Vagina (tissue), 2 donors: ENCODE measurements at regions not wholly inside any gene's neighbourhood (a gene's known extent, or its start where the extent isn't known, plus 50 kb on each side); places are given as distances from the start of the nearest gene placed in this dataset.
"Not testable (repeated sequence)": the region's sequence is repeated elsewhere in the genome, so short reads cannot be mapped to it uniquely, and the experiment has no call there.

Source experiments
- DNase-seq, 2 donors: peaks; one replicate each; pipeline ENCODE4 v3.0.0-alpha.2; 2017; ENCODE audit errors: extremely low spot score in 2 of 2
- H3K27ac ChIP-seq: fragments of 200-600 bp; sonication (generic); one replicate; pipeline ENCODE4 v1.5.1; 2019
- H3K27me3 ChIP-seq: fragments of 200-600 bp; sonication (generic); one replicate; pipeline ENCODE4 v1.5.1; 2019
- H3K36me3 ChIP-seq, 2 donors: fragments of 200-600 bp; sonication (generic); one replicate each; pipeline ENCODE4 v1.5.1; 2017 to 2019
- H3K4me1 ChIP-seq: fragments of 200-600 bp; sonication (generic); one replicate; pipeline ENCODE4 v1.5.1; 2019
- H3K4me3 ChIP-seq, 2 donors: fragments of 200-600 bp; sonication (generic); 1 replicate in 1 of 2; 2 replicates in 1 of 2; pipeline ENCODE4 v1.5.1; 2016 to 2019
- H3K9me3 ChIP-seq: fragments of 200-600 bp; sonication (generic); one replicate; pipeline ENCODE4 v1.5.1; 2019
- CTCF ChIP-seq, 3 experiments: fragments of 450-650 bp in 2 of 3; fragments of 200-600 bp in 1 of 3; sonication (generic) in 1 of 3; IDR thresholded peaks; one replicate each; pipeline ENCODE4 v1.5.1; 2017 to 2019; ENCODE audit warnings: antibody characterized with exemption in 3 of 3, mild to moderate bottlenecking in 2 of 3, moderate library complexity in 2 of 3
- POLR2A ChIP-seq, 2 donors: fragments of 450-650 bp; IDR thresholded peaks; one replicate each; pipeline ENCODE4 v1.6.1; 2017; ENCODE audit warnings: antibody characterized with exemption in 2 of 2, mild to moderate bottlenecking in 2 of 2, moderate library complexity in 2 of 2
- POLR2AphosphoS5 ChIP-seq, 2 donors: sonication (generic); formaldehyde crosslinking; IDR thresholded peaks; one replicate each; pipeline ENCODE4 v1.9.0; 2017; ENCODE audit warnings: antibody characterized with exemption in 2 of 2, mild to moderate bottlenecking in 2 of 2, low read depth in 1 of 2; ENCODE audit not compliant: insufficient read depth in 1 of 2
- intact Hi-C: fragments of 100-400 bp; cut with DNase I; formaldehyde crosslinking; loops from one replicate; pipeline ENCODE4 v1.15.1; 2023

- Histone ChIP-seq H3K4me1 (no peaks in the 10 kb centered on the region), H3K36me3 (no peaks in the 10 kb centered on the region), H3K4me3 (no peak overlapping the region), H3K9me3 (no peaks in the 10 kb centered on the region), H3K27ac (no peak overlapping the region), H3K27me3 (no peaks in the 10 kb centered on the region)
- DNase-seq: no peak
- intact Hi-C loops: no loop called here
- TF ChIP-seq POLR2AphosphoS5 (IDR thresholded peaks at IDR 0.05; ENCODE audit: insufficient read depth in 1 of 2, low read depth in 1 of 2): no peak
- no peak for TF ChIP-seq CTCF (IDR thresholded peaks at IDR 0.05)
- TF ChIP-seq POLR2A (IDR thresholded peaks at IDR 0.05): no peak
These were observed 314.6 kb upstream of the KYNU start for GRCh38 chr2:142562900-142563299.

- Histone ChIP-seq H3K4me1 (no peaks in the 10 kb centered on the region), H3K27ac (no peak overlapping the region), H3K9me3 (no peaks in the 10 kb centered on the region), H3K27me3 (no peaks in the 10 kb centered on the region), H3K4me3 (no peak overlapping the region), H3K36me3 (no peaks in the 10 kb centered on the region)
- intact Hi-C loops: no loop called here
- TF ChIP-seq CTCF (IDR thresholded peaks at IDR 0.05): no peak
- no peak for TF ChIP-seq POLR2AphosphoS5 (IDR thresholded peaks at IDR 0.05; ENCODE audit: insufficient read depth in 1 of 2, low read depth in 1 of 2)
- no peak for TF ChIP-seq POLR2A (IDR thresholded peaks at IDR 0.05)
- no peak for DNase-seq
These were observed 315.8 kb upstream of the KYNU start for GRCh38 chr2:142561656-142562055.

GRCh38 chr2:142557391-142557790 lies 320.1 kb upstream of the KYNU start:
- no peak for TF ChIP-seq POLR2A (IDR thresholded peaks at IDR 0.05)
- TF ChIP-seq CTCF (IDR thresholded peaks at IDR 0.05): no peak
- no peak for TF ChIP-seq POLR2AphosphoS5 (IDR thresholded peaks at IDR 0.05; ENCODE audit: insufficient read depth in 1 of 2, low read depth in 1 of 2)
- no peaks in the 10 kb centered on the region for H3K36me3 ChIP-seq

GRCh38 chr2:142545999-142546398 lies 331.5 kb upstream of the KYNU start:
- H3K4me3 ChIP-seq, H3K36me3 ChIP-seq, DNase-seq, H3K27me3 ChIP-seq, H3K4me1 ChIP-seq, H3K27ac ChIP-seq, intact Hi-C loops, H3K9me3 ChIP-seq: not testable (repeated sequence)

More at GRCh38 chr2:142557391-142557790, 320.1 kb upstream of the KYNU start:
- H3K27me3 ChIP-seq: no peaks in the 10 kb centered on the region
- intact Hi-C loops: no loop called here
- no peaks in the 10 kb centered on the region for H3K9me3 ChIP-seq
- H3K4me1 ChIP-seq: no peaks in the 10 kb centered on the region
- no peak for DNase-seq
- H3K27ac ChIP-seq: no peak overlapping the region
- no peak overlapping the region for H3K4me3 ChIP-seq

GRCh38 chr2:142545036-142545435 lies 332.4 kb upstream of the KYNU start:
- Histone ChIP-seq H3K4me1 (no peaks in the 10 kb centered on the region), H3K36me3 (no peaks in the 10 kb centered on the region), H3K27ac (no peak overlapping the region), H3K9me3 (no peaks in the 10 kb centered on the region), H3K27me3 (no peaks in the 10 kb centered on the region), H3K4me3 (no peak overlapping the region)
- intact Hi-C loops: no loop called here
- TF ChIP-seq POLR2A (IDR thresholded peaks at IDR 0.05): no peak
- TF ChIP-seq CTCF (IDR thresholded peaks at IDR 0.05): no peak
- no peak for TF ChIP-seq POLR2AphosphoS5 (IDR thresholded peaks at IDR 0.05; ENCODE audit: insufficient read depth in 1 of 2, low read depth in 1 of 2)
- no peak for DNase-seq

- Histone ChIP-seq H3K27me3 (no peaks in the 10 kb centered on the region), H3K9me3 (no peaks in the 10 kb centered on the region), H3K4me3 (no peak overlapping the region), H3K4me1 (no peaks in the 10 kb centered on the region), H3K36me3 (no peaks in the 10 kb centered on the region), H3K27ac (no peak overlapping the region)
- no peak for DNase-seq
- TF ChIP-seq POLR2AphosphoS5 (IDR thresholded peaks at IDR 0.05; ENCODE audit: insufficient read depth in 1 of 2, low read depth in 1 of 2) (no peak), CTCF (IDR thresholded peaks at IDR 0.05) (no peak), POLR2A (IDR thresholded peaks at IDR 0.05) (no peak)
- intact Hi-C loops: no loop called here
These were observed 333.3 kb upstream of the KYNU start for GRCh38 chr2:142544173-142544572.
